ENCODE measurements at regions not wholly inside any gene's neighbourhood (a gene's known extent, or its start where the extent isn't known, plus 50 kb on each side); places are given as distances from the start of the nearest gene placed in this dataset.
A peak's percentile ranks its signal among the peaks of the same experiment; 100 is the strongest.

DNA sequence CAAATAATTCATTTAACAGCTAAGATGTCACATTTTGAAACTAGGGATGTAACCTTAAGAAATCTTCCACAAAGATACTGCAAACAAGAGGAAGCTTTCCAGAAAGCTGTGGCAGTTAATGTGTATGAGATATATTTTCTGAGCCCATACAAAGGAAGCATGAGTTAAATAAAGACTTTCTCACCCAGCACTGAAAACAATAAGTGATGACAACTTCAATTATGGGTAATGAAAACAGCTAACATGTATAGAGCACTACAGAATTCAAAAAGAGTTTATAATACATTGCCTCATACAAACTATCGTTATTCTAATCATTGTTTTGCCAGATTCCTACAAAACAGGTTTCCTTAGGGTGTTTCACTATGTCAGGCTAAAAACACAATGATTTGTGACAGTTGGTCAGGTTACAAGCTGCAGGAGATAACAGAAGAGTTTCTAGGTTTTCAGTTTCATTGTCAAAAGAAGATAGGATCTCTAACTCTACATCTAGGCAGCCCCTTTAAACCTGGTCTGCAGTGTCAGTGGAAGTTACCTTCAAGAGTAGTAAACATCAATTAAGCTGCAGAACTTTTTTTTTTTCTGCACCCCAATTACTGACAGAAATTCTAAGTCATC is 618.1 kb upstream of the ADGRL3 start:
- no peak for ATAC-seq
- no peak for DNase-seq (ENCODE audit: low spot score)
- intact Hi-C loops (cut with DNase I) = no loop called here

DNA sequence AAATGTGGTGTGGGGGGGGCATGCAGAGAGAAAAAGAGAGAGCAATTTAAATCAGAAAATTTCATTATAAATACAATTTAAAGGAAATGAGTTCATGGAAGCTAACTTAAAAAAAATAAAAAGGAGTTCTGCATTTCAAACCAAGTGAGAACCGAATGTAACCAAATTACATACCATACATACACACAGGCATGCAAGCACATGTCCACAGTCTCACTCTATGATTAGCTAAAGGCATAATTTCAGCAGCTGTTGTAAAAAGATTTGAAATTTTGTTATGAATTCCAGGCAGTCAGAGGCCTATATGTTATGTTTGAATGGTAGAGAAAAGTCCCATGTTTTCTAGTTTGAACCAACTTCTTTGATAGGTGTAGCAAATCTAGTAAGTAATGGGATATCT is 611.6 kb upstream of the ADGRL3 start:
- DNase-seq (ENCODE audit: low spot score) (no peak), ATAC-seq (no peak)
- intact Hi-C loops (cut with DNase I) = no loop called here

DNA sequence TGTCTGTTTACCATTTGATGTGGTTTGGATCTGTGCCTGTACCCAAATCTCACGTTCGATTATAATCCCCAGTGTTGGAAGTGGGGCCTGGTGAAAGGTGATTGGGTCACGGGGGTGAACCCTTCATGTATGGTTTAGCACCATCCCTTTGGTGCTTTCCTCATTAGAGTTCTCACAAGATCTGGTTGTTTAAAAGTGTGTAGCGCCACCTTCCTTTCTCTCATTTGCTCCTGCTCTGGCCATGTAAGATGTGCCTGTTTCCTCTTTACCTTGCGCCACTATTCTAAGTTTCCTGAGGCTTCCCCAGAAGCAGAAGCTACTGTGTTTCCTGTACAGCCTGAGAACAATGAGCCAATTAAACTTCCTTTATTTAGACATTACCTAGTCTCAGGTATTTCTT is 610.7 kb upstream of the ADGRL3 start:
- intact Hi-C loops (cut with DNase I) = no loop called here

DNA sequence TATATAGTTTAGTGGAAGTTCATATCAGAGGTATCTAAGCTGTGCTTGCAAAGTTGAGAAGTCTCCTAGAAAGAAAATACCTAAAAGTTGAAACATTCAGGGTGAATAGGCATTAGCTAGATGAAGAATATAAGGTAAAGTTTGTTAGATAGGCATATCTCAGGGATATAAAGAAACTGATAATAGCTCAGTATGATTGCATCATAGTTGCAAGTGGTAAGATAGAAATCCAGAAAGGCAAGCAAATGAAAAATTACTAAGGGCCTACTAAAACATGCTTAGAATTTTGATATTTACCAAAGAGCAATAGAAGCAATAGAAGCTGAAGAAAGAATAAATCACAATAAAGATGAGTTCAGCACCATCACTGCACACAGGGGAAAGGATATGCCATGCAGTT is 610.0 kb upstream of the ADGRL3 start:
- ATAC-seq = no peak
- DNase-seq (ENCODE audit: low spot score) = no peak
- intact Hi-C loops (cut with DNase I) = no loop called here

More for the DNA sequence above, 610.7 kb upstream of the ADGRL3 start:
- ATAC-seq (no peak), DNase-seq (ENCODE audit: low spot score) (no peak)

DNA sequence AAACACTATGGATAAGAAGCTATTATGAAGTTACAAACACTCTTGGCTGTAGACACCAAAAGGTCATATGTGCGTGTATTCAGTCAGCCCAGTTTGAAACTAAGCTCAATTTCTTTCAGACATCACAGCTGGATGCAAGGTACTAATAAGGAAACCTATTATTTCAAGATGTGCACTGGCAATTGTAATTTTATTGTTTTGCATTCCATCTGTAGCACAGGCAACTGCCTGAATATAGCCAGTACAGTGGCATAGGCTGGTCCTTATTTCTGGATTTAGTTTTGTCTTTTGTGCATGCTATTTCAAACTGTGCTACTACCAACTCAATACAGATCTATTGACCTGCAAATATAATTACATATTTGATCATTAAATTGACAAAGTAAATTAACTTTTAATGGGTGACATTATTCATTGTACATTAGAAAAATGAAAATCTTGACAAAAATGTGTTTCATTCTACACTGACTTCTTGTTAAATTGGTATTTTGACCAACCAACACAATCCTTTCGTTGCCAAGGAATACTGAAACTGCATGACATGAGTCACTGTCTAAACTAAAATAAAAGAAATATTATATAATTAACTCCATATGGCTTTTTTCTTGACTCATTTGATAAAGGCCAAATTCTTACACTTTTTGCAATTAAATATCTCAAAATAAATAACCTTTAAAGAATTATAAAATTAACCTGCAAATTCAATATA is 594.3 kb upstream of the ADGRL3 start:
- no peak for DNase-seq (ENCODE audit: low spot score)
- no peak for ATAC-seq
- intact Hi-C loops (cut with DNase I) = no loop called here

DNA sequence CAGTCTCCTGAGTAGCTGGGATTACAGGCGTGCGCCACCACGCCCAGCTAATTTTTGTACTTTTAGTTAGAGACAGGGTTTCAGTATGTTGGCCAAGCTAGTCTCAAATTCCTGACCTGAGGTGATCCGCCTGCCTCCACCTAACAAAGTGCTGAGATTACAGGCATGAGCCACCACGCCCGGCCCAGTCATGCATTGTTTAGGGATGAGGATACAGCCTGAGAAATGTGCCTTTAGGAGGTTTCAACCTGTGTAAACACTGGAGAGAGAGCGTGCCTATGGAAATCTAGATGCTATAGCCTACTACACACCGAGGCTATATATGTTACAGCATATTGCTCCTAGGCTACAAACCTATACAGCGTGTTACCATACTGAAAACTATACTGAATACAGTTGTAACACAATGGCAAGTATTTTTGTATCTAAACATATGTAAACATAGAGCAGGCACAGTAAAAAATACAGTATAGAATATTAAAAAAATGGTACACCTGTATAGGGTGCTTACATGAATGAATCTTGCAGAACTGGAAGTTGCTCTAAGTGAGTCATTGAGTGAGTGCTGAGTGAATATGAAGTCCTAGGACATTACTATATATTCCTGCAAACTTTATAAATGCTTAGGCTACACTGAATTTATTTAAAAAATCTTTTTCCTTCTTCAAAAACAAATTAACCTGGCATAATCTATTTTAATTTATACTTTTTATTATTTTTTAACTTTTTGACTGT is 588.2 kb upstream of the ADGRL3 start:
- ATAC-seq = peak; percentile 20
- intact Hi-C loops (cut with DNase I) = no loop called here
- no peak for DNase-seq (ENCODE audit: low spot score)

DNA sequence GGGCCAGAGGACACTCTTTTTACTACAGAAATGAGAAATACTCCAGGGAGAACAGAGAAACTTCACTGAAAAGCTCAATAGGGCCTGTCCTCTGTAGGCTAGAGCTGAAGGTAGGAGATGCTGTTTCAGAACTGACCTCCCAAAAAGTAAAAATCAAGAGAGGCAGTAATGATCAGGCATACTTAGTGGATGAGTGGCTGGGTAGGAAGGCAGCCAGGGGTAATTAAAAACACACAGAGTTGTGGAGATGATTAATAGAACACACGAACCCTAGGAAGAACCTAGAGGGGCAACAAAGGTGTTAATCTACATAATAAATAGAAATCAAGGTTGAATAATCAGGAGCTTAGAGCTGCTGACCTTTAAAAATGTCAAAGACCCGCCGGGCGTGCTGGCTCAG is 582.4 kb upstream of the ADGRL3 start:
- DNase-seq (ENCODE audit: low spot score) (no peak), ATAC-seq (no peak)
- intact Hi-C loops (cut with DNase I) = no loop called here

DNA sequence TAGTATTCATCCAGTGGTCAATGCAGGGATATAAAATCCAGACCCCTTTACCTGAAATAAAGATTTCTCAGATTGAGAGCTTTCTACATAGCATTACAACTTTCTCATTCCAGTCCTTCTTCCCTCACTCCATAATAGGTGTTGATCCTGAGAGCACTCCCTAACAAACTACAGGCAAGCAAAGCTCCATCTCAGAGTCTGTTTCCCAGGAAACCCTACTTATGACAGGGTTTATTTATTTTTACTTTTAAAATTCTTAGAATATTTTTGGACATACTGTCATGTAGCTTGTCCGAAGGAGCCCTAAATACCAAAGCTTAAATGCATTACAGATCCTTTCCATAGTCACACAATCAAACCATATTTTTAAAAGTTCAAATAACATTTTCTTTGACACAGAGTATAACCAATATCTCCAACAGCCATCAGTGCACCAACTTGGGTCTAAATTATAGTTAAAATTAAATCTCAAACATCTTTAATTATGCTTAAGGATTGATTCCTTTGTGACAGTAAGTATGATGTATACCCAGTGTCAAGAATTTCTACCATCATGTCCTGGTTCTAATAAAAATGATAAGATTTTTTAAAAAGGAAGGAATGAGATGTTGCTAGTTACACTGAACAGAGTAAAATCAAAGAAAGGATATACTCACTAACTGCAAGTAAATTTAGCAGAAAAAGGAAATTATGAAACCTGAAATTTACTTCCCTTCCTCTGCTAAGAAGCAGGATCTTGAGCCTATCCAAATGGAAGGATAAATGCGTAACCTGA is 580.4 kb upstream of the ADGRL3 start:
- intact Hi-C loops (cut with DNase I) = no loop called here
- ATAC-seq = no peak
- no peak for DNase-seq (ENCODE audit: low spot score)

DNA sequence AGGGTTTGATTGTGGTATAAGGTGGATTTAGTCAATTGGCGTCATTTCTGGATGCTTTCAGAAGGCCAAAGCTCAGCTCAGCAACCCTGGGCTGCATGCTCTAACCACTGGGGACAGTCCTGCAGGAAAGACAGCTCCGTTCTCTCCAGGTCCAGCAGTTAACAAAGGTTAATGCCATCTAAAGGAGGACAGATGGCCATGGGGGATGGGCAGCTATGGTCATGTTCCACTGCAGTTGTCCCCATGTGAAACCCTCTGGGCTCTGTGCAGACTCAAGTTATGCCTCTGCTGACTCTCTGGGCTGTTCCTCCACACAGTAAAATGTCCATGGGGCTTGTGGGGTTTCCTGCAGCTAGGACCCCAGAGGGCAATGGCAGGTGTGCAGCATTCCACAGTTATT is 562.1 kb upstream of the ADGRL3 start:
- intact Hi-C loops (cut with DNase I) = no loop called here
- no peak for ATAC-seq

DNA sequence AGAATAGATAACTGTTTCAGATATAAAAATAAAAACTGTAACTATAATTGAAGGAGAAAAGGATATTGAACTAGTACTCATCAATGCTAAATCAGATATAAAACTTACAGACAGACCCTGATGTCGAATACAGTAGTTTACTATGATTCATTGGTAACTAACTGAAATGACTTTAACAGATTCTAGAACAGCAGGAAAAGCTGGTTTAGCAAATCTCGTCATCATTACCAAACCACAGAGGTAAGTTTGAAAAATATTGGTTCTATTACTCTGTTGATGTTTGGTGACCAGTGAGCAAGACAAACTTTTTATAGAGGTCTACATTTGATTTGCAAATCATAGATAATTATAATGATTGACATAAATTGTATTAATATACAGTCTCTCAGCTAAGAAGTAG is 551.4 kb upstream of the ADGRL3 start:
- intact Hi-C loops (cut with DNase I) = no loop called here
- DNase-seq (ENCODE audit: low spot score) (no peak), ATAC-seq (no peak)

More for the DNA sequence above, 562.1 kb upstream of the ADGRL3 start:
- no peak for DNase-seq (ENCODE audit: low spot score)

DNA sequence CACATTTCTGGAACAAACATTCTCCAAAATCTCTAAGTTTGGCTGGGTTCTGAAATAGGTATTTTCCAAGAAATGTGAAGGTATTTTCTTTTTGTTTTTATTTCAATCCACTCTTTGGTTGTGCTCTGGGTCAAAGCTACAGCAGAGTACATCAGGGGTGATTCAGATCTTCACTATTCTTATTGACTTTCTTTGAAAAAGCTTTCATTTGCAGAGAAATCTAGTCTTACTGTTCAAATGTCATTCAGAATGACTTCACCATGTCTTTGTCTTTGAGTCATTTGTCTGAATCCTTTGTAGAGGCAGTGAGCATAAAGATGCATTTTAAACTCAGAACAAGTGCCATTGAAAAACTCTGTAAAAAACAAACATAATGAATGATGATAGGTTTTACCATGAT is 547.2 kb upstream of the ADGRL3 start:
- ATAC-seq = no peak
- intact Hi-C loops (cut with DNase I) = no loop called here
- DNase-seq (ENCODE audit: low spot score) = no peak

DNA sequence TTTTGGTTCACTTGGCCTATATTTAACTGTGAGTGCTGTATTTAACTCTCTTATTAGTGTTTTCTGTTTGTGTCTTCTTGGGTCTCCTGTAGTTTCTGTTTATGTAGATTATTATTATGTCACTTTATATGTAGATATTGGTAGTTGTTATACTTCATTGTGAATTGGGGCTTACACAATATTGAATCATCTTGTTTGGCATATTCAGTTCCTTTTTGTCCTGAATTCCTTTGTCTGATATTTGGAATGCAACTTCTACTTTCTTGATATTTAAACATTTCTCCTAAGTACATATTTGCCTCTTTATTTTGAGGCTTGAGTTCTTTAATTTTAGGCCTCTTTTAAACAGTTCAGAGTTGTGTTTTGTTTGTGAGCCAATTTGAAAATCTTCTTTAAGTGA is 544.8 kb upstream of the ADGRL3 start:
- DNase-seq (ENCODE audit: low spot score) = no peak
- intact Hi-C loops (cut with DNase I) = no loop called here

DNA sequence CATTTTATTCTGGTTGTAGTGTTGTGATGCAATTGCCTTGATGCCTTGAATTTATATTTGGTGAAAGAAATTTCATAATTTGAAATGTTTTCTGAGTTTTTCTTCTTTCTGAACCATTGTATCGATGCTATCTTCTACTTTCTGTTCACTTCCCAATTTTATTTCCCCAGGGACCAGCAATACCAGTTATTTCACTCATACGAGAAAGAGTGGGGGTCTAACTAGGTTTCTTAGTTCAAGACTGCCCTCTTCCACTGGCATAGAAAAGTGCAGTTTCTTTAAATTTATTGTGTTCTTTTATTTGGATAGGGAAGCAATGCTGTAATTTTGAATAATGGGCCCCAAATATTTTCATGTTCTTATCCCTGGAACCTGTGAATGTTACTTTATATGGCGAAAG is 544.0 kb upstream of the ADGRL3 start:
- DNase-seq (ENCODE audit: low spot score) = no peak
- intact Hi-C loops (cut with DNase I) = no loop called here
- no peak for ATAC-seq

More for the DNA sequence above, 544.8 kb upstream of the ADGRL3 start:
- no peak for ATAC-seq

DNA sequence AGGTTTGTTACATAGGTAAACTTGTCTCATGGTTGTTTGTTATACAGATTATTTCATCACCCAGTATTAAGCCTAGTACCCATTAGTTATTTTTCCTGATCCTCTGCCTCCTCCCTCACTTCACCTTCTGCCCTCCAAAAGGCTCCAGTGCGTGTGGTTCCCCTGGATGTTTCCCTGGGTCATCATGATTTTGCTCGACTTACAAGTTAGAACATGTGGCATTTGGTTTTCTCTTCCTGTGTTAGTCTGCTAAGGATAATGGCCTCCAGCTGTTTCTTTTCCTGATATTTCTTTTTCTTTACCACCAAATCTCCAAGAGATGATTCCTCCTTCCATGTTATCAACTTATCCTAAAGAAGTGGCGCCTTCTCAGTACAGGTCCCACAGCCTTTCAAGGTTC is 543.1 kb upstream of the ADGRL3 start:
- intact Hi-C loops (cut with DNase I) = no loop called here
- ATAC-seq (no peak), DNase-seq (ENCODE audit: low spot score) (no peak)

DNA sequence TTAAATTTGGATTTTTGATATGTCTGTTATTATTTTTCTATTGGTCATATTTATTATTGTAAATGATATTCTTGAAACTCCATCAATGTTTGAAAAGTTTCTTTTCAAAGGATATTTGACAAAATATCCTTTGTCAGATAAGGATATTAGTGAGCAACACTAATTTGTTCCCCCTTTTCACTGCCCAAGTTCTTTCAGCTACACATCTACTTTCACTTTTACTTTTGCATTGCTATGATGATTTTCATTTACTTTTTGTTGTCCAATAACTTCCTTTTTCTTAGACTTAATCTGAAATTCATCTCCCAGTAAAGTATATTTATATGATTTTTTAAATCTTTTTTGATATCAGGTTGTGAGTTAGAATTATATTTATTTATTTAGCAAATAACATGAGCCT is 542.3 kb upstream of the ADGRL3 start:
- intact Hi-C loops (cut with DNase I) = no loop called here
- DNase-seq (ENCODE audit: low spot score) (no peak), ATAC-seq (no peak)

DNA sequence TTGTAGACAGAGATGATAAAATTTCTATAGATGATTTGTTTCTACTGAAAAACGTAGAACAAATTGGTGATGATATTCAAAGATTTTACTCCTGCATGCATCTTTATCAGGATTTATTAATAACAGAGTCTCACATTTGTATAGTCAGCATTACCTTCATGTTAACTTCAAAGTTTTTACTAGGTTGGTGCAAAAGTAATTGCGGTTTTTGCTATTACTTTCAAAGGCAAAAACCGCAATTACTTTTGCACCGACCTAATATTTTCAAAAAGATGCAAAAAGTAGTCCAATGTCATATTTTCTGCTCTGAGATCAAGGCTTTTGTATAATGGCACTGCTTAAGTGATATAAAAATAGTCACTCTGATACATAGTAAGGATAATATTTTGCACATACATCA is 536.4 kb upstream of the ADGRL3 start:
- DNase-seq (ENCODE audit: low spot score) = no peak
- intact Hi-C loops (cut with DNase I) = no loop called here

DNA sequence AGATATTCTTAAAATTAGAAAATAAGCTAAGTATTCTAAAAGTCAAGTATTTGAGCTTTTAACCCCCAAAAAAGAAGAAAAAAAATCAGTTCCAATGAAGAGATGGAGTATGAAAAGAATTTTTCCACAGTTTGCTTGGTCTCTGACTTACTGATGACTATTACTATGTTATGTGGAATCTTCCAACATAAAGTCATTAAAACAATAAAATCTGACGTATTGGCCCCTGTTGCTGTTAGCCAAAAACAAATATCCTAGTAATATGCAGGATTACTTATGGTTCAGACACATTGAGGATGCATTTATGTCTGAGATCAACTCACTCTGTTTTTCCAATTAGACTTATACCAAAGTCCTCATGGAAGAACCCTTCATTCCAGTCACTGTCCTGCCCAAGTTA is 517.2 kb upstream of the ADGRL3 start:
- intact Hi-C loops (cut with DNase I) = loop anchor here (5.0 kb wide), 1 partner anchor 1294 kb away; no protein-coding TSS in a partner anchor
- no peak for ATAC-seq

More for the DNA sequence above, 536.4 kb upstream of the ADGRL3 start:
- ATAC-seq = no peak

DNA sequence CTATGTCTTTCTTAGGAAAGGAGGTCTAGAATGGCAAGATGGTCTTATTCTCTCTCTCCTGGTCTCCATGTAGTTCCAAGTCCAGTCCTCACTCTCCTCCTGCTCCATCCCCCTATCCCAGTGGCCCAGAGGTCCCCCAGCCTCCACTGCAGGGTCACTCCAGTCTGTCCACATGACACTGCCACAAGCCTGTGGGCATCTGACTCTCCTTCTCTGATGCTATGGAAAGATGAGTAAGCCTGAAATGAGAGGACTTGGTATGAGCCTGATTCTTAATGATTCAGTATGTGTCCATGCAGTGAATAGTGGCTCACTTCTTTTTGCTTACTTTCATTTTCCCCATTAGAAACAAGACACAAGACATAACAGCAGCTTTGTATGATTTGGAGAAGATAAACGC is 516.8 kb upstream of the ADGRL3 start:
- intact Hi-C loops (cut with DNase I) = loop anchor here (5.0 kb wide), 1 partner anchor 1294 kb away; no protein-coding TSS in a partner anchor
- ATAC-seq = no peak
- DNase-seq (ENCODE audit: low spot score) = no peak

More for the DNA sequence above, 517.2 kb upstream of the ADGRL3 start:
- no peak for DNase-seq (ENCODE audit: low spot score)

DNA sequence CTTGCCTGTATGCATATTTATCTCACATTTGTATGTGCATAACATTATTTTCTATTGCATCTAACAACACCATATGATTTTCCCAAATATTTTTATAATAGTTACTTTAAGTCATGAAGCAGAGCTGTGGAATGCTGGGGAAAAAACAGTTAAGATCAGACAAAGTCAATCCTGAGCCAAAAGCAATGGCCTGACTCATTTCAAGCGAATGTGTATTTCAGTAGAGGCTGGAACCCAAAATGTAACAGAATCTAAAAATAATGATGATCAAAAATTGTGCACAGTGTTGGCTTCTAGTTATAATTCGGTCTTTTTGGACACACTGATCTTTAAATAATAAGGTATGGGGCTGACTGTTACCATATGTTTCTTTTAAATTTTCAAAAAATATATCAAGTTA is 516.2 kb upstream of the ADGRL3 start:
- DNase-seq (ENCODE audit: low spot score) = no peak
- intact Hi-C loops (cut with DNase I) = loop anchor here (5.0 kb wide), 1 partner anchor 1293 kb away; no protein-coding TSS in a partner anchor
- no peak for ATAC-seq
